GM19467 (cell line): ENCODE measurements at regions not wholly inside any gene's neighbourhood (a gene's known extent, or its start where the extent isn't known, plus 50 kb on each side); places are given as distances from the start of the nearest gene placed in this dataset.

Source experiments
- ATAC-seq: cut with Tn5 transposase; IDR thresholded peaks from one replicate; pipeline ENCODE4 v1.9.1; 2021; ENCODE audit warnings: mild to moderate bottlenecking, moderate library complexity; ENCODE audit not compliant: unreplicated experiment

DNA sequence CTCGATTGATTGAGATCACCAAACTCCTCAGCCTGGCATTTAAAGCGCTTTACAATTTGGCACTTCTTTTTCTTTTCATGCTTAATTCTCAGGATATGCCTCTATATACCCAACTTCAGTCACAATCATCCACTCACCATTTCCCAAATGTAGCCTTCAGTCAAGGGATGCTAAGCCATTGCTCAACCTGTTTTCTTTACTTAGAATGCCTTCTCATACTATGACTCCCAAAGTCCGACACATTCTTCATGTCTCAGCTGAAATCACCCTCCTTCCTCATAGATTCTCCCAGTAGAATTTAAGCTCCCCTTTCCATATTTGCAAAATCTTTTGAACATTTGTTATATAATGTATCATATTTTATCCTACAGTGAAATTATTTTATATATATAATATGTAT, 467.0 kb downstream of the LRIG3 start:
- no peak for ATAC-seq

DNA sequence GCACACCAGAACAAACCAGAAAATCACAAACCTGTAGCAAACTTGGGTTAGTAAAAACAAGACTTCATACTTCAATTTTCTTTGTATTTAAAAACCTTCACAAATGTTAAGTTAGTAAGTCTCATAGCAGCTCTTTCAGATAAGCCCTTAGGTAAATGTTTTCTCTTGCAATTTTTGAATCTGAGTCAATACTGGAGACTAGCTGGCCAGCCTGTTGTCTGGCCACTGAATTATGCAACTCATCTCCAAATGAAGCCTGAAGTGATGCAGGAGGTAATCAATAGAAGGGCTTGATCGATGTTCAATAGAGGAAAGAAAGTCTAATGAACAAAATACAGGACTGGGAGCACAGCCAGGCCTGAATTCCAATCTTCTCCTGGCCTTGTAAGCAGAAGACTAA, 465.2 kb downstream of the LRIG3 start:
- no peak for ATAC-seq

- no peak for ATAC-seq
Measured at GRCh38 chr12:58458102-58458501, 462.2 kb downstream of the LRIG3 start.

- no peak for ATAC-seq
Measured at GRCh38 chr12:58459191-58459590, 461.1 kb downstream of the LRIG3 start.

GRCh38 chr12:58463051-58463450, 457.3 kb downstream of the LRIG3 start:
- ATAC-seq = no peak

- no peak for ATAC-seq
Measured at GRCh38 chr12:58465418-58465817, 454.9 kb downstream of the LRIG3 start.

- no peak for ATAC-seq
Measured at GRCh38 chr12:58470266-58471010, 449.9 kb downstream of the LRIG3 start.

- ATAC-seq = no peak
Measured at GRCh38 chr12:58479401-58479800, 440.9 kb downstream of the LRIG3 start.

- ATAC-seq = no peak
Measured at GRCh38 chr12:58481811-58482210, 438.5 kb downstream of the LRIG3 start.

DNA sequence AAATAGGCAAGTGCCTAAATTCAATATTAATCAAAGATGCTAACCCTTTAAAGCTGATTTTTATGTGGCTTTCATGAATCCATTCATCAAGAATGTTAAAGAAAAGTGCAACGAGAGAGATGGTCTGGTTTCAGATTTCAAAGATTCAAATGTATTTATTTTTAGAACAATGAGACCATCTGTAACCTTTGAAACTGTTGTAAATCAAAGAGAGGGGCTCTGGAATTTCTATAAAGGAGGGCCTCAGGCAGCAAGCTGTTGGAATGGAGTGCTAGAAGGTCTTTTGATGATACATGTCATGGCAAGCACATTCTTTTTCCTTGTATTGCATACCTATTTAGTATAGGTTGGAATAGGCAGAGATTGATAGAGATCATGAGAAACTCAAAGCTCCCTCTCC, 433.0 kb downstream of the LRIG3 start:
- no peak for ATAC-seq

DNA sequence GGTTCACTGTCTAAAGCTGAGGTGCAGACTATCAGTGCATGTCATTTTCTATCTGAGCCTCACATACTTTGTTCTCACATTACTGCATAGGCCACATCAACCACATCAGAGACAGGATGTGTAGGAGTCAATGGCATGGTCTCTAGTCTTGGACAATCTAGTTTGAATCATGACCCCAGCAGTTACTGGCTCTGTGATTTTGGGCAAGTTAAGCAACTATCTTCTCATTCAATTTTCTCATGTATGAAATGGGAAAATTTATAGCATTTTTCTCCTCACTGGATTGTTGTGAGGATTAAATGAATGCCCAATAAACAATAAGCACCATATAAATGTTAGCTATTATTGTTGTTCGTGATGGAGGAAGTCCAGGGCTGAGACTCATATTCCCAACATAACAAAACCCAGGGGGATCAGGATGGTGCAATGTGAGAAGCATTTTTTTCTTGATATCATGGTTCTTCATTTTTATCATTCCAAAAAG, 432.6 kb downstream of the LRIG3 start:
- no peak for ATAC-seq

DNA sequence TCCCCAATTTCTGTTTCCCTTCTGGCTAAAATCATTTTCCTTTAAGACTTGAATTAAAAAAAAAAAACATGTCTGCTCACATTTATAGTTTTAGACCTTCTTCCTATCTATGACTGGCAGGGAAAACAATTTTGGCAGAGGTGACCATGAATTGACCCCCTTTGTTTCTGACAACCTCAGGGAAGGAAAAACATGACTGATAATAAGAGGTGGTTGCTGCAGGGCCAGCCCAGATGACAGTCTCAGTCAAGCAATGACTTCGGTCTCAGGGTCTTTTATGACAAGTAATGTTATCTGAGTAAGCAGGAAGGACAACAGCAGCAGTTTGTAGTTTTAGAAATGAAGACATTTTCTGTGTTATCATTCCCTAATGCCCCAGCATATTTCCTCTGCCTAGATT, 430.9 kb downstream of the LRIG3 start:
- no peak for ATAC-seq

DNA sequence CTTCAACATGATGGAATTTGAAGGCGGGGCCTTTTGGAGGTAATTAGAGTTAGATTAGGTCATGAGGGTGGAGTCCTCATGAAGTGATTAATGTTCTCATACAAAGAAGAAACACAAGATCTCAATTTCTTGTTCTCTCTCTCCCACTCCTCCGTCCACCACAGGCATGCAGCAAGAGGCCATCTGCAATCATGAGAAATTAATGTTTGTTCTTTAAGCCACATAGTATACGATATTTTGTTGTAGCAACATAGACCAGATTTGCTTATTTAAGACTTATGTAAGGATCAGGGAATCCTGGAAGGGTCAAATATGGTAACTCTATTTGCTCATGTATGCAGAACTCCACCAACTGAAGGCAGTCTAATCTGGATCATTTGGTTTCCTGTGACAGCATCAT, 429.0 kb downstream of the LRIG3 start:
- ATAC-seq = no peak

GRCh38 chr12:58496411-58497190, 423.7 kb downstream of the LRIG3 start:
- no peak for ATAC-seq

- ATAC-seq = no peak
Measured at GRCh38 chr12:58500399-58500798, 419.9 kb downstream of the LRIG3 start.

GRCh38 chr12:58502226-58502625, 418.1 kb downstream of the LRIG3 start:
- ATAC-seq = no peak

DNA sequence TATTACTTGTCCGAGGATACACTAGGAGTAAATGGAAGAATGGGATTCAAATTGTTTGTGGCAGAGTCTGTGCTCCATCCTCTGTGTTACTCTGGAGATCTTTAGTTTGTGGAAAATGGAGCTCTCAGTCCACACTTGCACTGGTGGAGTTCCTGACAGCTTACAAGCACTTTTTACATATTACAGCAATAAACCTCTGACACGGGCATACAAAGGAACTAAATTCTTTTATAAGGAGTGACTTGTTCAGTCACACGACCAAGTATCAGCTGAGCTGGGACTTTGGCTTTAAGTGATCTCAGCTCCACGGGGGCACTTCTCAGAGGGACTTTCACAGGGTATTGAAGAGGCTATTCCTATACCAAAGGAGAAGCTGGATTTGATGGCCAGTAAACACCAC, 417.5 kb downstream of the LRIG3 start:
- no peak for ATAC-seq

DNA sequence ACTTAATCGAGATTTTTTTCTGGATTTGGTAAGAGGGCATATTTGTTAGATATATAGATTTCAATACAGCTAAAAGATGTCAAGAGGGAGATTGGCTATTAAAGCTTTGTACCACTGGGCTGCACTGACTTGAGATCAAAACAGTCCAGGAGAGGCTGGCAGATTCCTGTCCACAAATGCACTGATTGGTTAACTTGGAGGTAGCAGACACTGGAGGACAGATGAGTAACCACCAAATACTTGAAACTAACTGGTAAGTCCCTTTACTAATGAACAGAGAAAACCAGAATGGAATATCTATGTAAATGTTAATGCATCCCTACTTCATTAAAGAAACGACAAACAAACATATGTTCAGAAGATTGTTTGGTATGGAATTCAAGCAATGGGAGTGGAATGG, 416.6 kb downstream of the LRIG3 start:
- ATAC-seq = no peak

DNA sequence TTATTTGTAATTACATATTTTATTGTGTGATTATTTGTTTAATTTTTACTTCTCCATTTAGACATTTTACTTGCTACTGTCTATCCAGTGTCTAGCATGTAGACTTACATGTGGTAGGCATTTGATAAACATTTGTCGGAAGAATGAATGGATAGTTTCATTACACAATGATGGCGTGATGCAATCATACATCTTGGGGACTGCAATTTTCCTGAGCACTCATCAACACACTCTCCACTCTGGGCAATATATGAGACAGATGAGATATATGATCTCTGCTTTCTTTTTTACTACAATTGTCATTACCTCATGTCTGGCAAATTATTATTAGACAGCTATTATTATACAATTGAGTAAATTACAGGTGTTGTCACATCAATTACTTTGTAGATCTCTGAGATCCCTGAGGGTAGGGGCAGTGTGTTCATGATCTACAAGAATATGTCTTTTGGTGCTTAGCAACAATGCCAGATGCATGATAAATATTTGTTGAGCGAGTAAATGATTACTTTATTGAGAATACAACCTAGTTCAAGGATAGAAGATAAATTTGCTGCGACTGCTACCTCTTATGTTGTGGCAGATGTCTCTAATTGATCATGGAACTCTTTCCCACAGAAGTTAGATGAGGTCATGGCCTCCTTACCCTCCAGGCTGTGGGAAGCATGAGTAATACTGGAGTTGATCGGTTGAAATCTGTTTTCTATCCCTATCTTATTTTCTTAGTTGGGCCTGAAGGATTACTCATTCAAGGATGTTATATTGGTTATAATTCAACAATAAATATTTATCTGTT, 416.0 kb downstream of the LRIG3 start:
- no peak for ATAC-seq

DNA sequence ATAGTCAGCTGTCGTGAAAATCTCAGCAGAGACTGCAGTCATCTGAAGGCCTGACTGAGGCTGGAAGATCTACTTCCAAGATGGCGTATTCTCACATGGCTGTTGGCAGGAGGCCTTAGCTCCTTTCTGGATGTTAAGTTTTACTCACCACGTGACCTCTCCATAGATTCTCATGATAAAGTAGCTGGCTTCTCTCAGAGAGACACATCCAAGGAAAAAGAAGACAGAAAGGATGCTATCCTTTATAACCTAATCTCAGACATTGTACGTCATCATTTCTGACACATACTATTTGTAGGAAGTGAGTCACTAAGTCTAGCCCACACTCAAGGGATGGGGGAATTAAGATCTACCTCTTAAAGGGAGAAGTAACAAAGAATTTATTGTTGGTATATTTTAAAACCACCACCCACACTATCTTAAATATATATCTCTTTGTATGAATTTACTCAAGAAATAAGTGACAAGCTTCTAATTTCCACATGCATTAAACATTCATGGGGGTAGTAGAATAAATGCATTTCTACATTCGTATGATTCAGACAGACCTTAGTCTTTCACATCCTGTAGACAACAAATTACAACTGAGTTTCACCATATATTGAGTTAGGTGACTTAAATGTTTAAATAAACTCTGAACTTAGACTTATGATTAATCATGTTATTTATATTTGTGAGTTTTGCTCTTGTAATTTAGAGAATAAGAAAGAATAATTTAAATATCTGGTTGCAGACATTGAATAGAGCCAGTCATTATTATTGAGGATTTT, 411.0 kb downstream of the LRIG3 start:
- ATAC-seq = no peak
